Renal pelvis (tissue), 1 donor: ENCODE measurements at regions not wholly inside any gene's neighbourhood (a gene's known extent, or its start where the extent isn't known, plus 50 kb on each side); places are given as distances from the start of the nearest gene placed in this dataset.

Experiments used
- DNase-seq: peaks from one replicate; pipeline ENCODE4 v3.0.0-alpha.2; 2013

- no peak for DNase-seq
Measured at GRCh38 chr2:47315475-47315874, 53.6 kb upstream of the EPCAM start.

GRCh38 chr2:47313728-47314127 is 55.4 kb upstream of the EPCAM start:
- DNase-seq: no peak

- no peak for DNase-seq
Measured at GRCh38 chr2:47313141-47313691, 55.9 kb upstream of the EPCAM start.

- no peak for DNase-seq
Measured at GRCh38 chr2:47312491-47312850, 56.6 kb upstream of the EPCAM start.

- DNase-seq: no peak
Measured at GRCh38 chr2:47311764-47312490, 57.2 kb upstream of the EPCAM start.

DNA sequence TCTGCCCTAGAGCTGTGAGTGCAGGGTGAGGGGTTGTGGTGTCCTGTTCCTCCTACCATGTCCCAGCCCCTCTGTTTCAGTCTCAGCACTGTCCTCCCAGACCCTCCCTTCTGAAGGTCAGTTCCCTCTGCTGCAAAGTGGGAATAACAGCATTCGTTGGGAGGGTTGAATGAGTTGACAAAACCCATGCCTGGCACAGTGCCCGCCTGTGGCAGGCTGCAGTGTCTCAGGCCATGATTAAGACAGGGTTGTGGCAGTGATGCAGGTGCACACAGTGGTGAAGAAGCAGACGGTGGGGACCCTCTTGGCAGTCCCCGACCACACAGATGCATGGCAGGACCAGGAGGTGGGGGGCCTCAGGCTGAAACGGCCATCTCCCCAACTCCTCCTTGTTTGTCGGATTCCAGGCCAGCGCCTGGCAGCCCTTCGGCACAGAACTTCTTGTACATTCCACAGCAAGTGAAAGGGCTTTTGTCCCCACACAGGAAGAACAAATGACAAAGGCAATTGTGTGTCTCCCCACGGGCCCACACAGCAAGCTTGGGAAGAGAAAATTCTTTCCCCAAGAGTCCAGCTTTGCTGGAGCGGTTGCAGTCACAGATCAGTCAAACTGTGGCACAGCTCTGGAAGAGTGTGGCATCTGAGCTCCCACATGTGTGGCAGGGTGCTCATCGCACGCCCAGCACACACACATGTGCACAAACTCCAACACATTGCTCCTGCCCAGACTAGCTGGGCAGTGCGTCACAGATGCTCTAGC is 58.1 kb upstream of the EPCAM start:
- no peak for DNase-seq

GRCh38 chr2:47309952-47310800 is 58.9 kb upstream of the EPCAM start:
- DNase-seq: no peak

DNA sequence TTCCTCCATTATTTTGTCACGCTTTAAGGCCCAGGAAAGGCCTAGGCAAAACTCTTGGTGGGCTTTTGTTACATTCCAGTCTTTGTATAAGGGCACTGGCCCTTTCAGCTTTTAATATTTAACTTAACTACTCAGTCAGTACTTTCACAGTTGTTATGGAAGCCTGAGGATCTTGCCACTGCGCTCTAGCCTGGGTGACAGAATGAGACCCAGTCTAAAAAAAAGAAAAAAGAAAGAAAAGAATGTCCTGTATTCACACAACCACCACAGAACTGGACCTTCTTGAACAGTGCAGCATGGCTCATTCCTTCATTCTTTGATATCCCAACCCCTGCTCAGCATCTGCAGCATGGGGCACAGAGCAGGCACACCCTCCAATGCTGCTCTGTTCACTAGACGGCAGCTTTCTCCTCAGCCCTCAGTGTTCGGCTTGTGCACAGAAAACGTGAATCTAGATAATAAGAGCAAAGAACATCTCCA is 59.6 kb upstream of the EPCAM start:
- DNase-seq: no peak

DNA sequence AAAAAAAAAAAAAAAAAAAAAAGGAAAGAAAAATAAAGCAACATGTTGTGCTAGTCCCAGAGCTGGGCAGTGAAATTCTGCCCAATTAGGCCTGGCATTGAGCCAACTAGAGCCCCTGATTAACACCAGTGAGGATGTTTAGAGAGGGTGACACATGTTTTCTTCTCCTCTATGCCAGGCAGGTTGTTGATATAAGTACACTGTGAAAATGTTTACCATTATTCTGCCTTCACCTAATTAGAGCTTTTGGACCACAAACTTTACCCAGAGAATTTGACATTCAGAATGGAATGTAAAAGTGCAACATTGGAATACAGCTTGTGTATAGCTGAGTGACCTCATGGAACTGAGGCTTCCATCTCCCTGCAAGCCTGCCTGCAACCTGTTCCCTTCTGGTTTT is 62.0 kb upstream of the EPCAM start:
- DNase-seq: no peak

- DNase-seq: no peak
Measured at GRCh38 chr2:47304654-47305053, 64.5 kb upstream of the EPCAM start.

DNA sequence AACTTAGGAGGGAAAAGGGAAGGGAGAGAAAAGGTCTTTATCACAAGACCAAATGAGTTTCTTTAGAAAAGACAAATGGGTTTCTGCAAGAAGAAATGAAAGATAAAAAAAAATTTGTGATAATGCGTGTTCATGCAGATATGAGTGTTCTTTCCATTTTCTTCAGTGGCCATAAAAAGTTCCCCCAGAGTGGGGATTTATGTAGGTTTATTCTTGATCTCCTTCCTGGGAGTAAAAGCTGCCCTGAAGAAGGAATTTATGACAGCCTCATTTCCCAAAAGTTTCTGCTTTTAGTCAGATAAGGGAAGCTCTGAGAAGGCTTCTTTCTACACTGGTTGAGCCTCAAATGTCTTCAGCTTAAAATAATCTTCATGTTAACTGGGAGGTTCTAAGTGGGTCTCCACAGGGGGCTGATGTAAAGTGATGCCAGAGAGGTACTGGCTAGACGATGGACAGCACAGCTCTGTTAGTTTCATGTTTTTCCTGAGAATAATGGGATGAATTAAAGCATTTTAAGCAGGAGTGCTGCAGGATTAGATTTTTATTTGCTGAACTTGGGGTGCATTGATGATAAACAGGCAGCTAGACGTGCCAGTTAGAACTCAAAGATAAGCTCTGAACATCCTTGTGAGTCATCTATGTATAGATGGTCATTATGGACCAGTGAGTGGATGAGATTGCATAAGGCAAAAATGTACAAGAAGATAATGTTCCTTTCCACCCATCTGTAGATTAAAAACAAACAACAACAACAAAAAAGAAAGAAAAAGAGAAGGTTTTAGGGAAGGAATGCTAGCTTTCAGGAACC is 65.6 kb upstream of the EPCAM start:
- DNase-seq: no peak

GRCh38 chr2:47302308-47302707 is 66.8 kb upstream of the EPCAM start:
- DNase-seq: no peak

DNA sequence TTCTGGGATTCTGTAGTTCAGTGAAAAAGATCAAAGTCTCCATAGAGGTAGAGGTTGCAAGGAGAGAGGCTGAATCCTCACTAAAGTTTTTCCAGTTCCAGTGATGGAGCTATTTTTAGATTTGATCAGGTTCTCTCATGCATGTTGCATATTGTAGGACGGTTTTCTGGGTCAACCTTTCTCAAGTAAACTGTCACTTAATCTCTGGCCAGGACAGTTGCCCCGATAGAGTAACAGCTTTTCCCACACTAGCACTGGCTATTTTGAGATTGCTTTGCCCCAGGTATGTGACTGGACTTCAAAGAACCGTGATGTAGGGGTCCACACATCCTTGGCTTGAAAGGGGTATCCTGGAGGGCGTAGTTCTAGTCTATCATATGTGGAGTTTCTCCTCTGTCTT is 67.4 kb upstream of the EPCAM start:
- no peak for DNase-seq

GRCh38 chr2:47301277-47301618 is 67.9 kb upstream of the EPCAM start:
- DNase-seq: no peak

GRCh38 chr2:47300609-47301276 is 68.4 kb upstream of the EPCAM start:
- no peak for DNase-seq

- no peak for DNase-seq
Measured at GRCh38 chr2:47300081-47300480, 69.0 kb upstream of the EPCAM start.

DNA sequence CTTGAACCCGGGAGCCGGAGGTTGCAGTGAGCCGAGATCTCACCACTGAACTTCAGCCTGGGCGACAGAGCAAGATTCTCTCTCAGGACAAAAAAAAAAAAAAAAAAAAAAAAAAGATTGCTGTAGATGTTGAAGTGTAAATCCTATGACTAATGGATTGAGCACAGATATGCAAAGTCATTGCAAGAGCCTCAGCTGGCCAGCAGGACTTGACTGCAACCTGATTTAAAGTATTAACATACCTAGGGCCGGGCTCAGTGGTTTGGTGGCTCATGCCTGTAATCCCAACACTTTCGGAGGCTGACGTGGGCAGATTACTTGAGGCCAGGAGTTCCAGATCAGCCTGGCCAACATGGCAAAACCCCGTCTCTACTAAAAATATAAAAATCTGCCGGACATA is 69.6 kb upstream of the EPCAM start:
- no peak for DNase-seq

DNA sequence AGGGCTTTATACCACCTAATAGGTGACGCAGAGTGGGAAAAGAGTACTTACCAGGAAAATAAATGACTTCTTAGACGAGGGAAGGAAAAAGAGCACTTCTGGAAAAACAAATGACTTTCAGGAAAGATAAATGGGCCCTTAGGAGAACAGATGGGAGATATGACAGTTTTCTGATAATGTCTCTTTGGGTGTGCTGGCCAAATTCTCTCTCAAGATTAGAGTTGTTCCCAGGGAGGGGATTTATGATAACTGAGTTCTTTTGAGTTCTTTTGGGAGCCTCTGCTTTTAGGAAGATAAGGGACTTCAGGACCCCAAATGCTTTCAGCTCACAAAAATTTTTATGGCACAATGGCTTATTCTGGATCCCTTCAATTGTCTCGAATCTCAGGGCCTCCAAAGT is 70.3 kb upstream of the EPCAM start:
- no peak for DNase-seq

DNA sequence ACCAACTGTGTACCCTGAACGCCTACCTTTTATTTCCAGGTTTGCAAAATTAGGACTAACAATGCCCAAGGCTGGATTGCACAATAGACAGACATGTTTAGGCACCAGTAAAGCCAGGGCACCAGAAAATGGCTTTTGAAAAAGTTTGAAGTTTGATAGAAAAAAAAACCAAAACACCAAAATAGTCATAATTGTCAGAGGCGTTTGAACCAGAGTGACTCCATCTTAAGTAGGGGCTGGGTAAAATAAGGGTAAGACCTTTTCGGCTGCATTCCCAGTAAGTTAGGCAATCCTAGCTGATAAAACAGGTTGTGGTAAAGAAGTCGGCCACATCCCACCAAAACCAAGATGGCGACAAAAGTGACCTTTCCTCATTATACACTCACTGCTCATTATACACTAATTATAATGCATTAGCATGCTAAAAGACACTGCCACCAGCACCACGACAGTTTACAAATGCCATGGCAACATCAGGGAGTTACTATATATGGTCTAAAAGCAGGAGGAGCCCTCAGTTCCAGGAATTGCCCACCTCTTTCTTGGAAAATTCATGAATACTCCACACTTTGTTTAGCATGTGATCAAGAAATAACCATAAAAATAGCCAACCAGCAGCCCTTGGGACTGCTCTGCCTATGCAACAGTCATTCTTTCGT is 71.2 kb upstream of the EPCAM start:
- no peak for DNase-seq

GRCh38 chr2:47295981-47296635 is 73.0 kb upstream of the EPCAM start:
- no peak for DNase-seq
